NCI-H1417 (cell line): ENCODE measurements at regions not wholly inside any gene's neighbourhood (a gene's known extent, or its start where the extent isn't known, plus 50 kb on each side); places are given as distances from the start of the nearest gene placed in this dataset.

ENCODE experiments used
- DNase-seq, 3 experiments: peaks; one replicate each; lab custom pipeline; 2025; lab: John Stamatoyannopoulos, UW

- no peak for DNase-seq
These were observed 152.0 kb downstream of the KCNA5 start for GRCh38 chr12:5195691-5196090.

GRCh38 chr12:5197131-5197530 is 153.5 kb downstream of the KCNA5 start:
- DNase-seq, result no peak

GRCh38 chr12:5197656-5198055 is 154.0 kb downstream of the KCNA5 start:
- DNase-seq, result no peak

GRCh38 chr12:5200278-5201087 is 156.8 kb downstream of the KCNA5 start:
- DNase-seq, result peak; percentile 62 to 83 (median 77)

- peak; percentile 68 to 94 (median 82) for DNase-seq
These were observed 158.0 kb downstream of the KCNA5 start for GRCh38 chr12:5201554-5202218.

- DNase-seq, result no peak
These were observed 159.6 kb downstream of the KCNA5 start for GRCh38 chr12:5203274-5203673.

GRCh38 chr12:5203720-5204119 is 160.0 kb downstream of the KCNA5 start:
- DNase-seq, result no peak

- DNase-seq, result peak in 1 of 3 experiments; percentile 53
These were observed 160.6 kb downstream of the KCNA5 start for GRCh38 chr12:5204271-5204670.

- no peak for DNase-seq
These were observed 161.2 kb downstream of the KCNA5 start for GRCh38 chr12:5204831-5205230.

GRCh38 chr12:5206401-5207175 is 162.9 kb downstream of the KCNA5 start:
- DNase-seq, result no peak

- no peak for DNase-seq
These were observed 166.7 kb downstream of the KCNA5 start for GRCh38 chr12:5210179-5210922.

GRCh38 chr12:5210923-5211290 is 167.2 kb downstream of the KCNA5 start:
- no peak for DNase-seq

- no peak for DNase-seq
These were observed 169.7 kb downstream of the KCNA5 start for GRCh38 chr12:5213336-5213735.

GRCh38 chr12:5213990-5214389 is 170.3 kb downstream of the KCNA5 start:
- no peak for DNase-seq

GRCh38 chr12:5217936-5218335 is 174.3 kb downstream of the KCNA5 start:
- no peak for DNase-seq

- no peak for DNase-seq
These were observed 176.4 kb downstream of the KCNA5 start for GRCh38 chr12:5220099-5220498.

GRCh38 chr12:5220835-5221234 is 177.2 kb downstream of the KCNA5 start:
- no peak for DNase-seq

- DNase-seq, result peak in 2 of 3 experiments; percentile 82 to 94
These were observed 178.4 kb downstream of the KCNA5 start for GRCh38 chr12:5222011-5222461.

GRCh38 chr12:5222729-5223128 is 179.1 kb downstream of the KCNA5 start:
- DNase-seq, result no peak

- no peak for DNase-seq
These were observed 180.2 kb downstream of the KCNA5 start for GRCh38 chr12:5223881-5224280.

- no peak for DNase-seq
These were observed 182.9 kb downstream of the KCNA5 start for GRCh38 chr12:5226581-5226980.
